ENCODE measurements at regions not wholly inside any gene's neighbourhood (a gene's known extent, or its start where the extent isn't known, plus 50 kb on each side); places are given as distances from the start of the nearest gene placed in this dataset.
"Not testable (repeated sequence)": the region's sequence is repeated elsewhere in the genome, so short reads cannot be mapped to it uniquely, and the experiment has no call there.

DNA sequence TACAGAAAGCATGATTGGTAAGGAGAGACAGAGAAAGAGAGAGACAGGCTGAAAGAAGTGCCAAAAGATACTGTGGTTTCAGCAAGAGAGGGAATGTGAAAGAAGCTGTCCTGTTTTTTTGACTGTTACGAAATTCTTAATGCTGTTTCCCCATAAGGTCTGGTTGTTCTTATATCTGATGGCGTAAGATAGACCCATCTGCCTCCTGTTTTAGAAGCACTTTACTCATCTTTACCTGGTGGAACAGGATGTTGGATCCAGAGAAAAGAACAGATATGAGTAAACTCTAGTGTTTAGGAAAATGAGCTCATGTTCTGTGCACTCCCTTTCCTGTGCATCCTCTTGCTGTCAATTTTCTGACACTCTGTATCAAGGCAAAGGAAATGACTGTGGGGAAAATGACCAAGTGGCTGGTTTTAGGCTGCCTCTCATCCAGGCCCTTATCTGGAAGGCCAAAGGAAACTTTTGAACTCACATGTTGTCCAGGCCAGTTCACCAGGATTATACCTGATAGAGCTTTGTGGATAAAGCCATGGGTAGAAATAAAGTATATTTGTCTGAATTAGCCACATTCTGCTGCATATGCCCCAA lies 311.7 kb upstream of the HTR2C start:
- no peak for ATAC-seq
- TF ChIP-seq BACH2 (CRISPR knock-in tag; IDR thresholded peaks at IDR 0.05; ENCODE audit: borderline replicate concordance) (no peak), ZNF70 (CRISPR knock-in tag; IDR thresholded peaks at IDR 0.05) (no peak), CSDC2 (CRISPR knock-in tag; IDR thresholded peaks at IDR 0.05) (no peak), ISL1 (CRISPR knock-in tag; IDR thresholded peaks at IDR 0.05) (no peak), RARB (CRISPR knock-in tag; IDR thresholded peaks at IDR 0.05) (no peak)

GRCh38 chrX:114270371-114270770 lies 313.5 kb upstream of the HTR2C start:
- not testable (repeated sequence) for ATAC-seq

GRCh38 chrX:114268643-114269042 lies 315.2 kb upstream of the HTR2C start:
- ATAC-seq: no peak
- no peak for TF ChIP-seq ZNF70 (CRISPR knock-in tag; IDR thresholded peaks at IDR 0.05)
- TF ChIP-seq GLIS3 (CRISPR knock-in tag; IDR thresholded peaks at IDR 0.05): no peak
- no peak for TF ChIP-seq SNAI2 (CRISPR knock-in tag; IDR thresholded peaks at IDR 0.05)
- no peak for TF ChIP-seq POU6F1 (CRISPR knock-in tag; IDR thresholded peaks at IDR 0.05; ENCODE audit: borderline replicate concordance, low read depth)
- no peak for TF ChIP-seq ZC3H10 (CRISPR knock-in tag; IDR thresholded peaks at IDR 0.05)
- no peak for TF ChIP-seq TOX (CRISPR knock-in tag; IDR thresholded peaks at IDR 0.05; ENCODE audit: borderline replicate concordance)
- no peak for TF ChIP-seq RARB (CRISPR knock-in tag; IDR thresholded peaks at IDR 0.05)
- TF ChIP-seq TCF4 (CRISPR knock-in tag; IDR thresholded peaks at IDR 0.05; ENCODE audit: borderline replicate concordance): no peak
- TF ChIP-seq PPARA (CRISPR knock-in tag; IDR thresholded peaks at IDR 0.05; ENCODE audit: borderline replicate concordance): no peak
- no peak for TF ChIP-seq ISL1 (CRISPR knock-in tag; IDR thresholded peaks at IDR 0.05)

DNA sequence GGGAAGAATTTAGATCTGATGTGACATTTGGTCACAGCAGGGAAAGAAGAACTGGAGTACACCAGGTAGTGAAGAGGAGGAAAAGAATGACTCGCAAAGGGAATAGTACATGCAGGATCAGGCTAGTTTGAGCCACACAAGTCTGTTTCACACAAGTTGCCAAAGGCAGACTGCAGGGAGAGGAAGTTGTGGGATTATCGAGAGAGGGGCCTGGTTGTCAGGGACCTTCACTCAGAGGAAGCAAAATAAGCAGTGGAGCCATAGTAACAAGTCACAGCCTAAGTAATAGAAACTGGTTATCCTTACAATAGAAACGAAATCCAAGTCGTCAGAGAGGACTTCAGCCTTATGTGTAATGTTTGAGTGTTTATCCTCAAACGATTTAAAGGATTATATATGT lies 316.7 kb upstream of the HTR2C start:
- TF ChIP-seq ISL1 (CRISPR knock-in tag; IDR thresholded peaks at IDR 0.05) (no peak), CSDC2 (CRISPR knock-in tag; IDR thresholded peaks at IDR 0.05) (no peak), GLIS3 (CRISPR knock-in tag; IDR thresholded peaks at IDR 0.05) (no peak), ZC3H10 (CRISPR knock-in tag; IDR thresholded peaks at IDR 0.05) (no peak), CSRNP3 (CRISPR knock-in tag; IDR thresholded peaks at IDR 0.05) (no peak), ZNF565 (CRISPR knock-in tag; conservative IDR thresholded peaks at IDR 0.05; ENCODE audit: low read depth) (no peak)
- TF ChIP-seq, protein P1, sequence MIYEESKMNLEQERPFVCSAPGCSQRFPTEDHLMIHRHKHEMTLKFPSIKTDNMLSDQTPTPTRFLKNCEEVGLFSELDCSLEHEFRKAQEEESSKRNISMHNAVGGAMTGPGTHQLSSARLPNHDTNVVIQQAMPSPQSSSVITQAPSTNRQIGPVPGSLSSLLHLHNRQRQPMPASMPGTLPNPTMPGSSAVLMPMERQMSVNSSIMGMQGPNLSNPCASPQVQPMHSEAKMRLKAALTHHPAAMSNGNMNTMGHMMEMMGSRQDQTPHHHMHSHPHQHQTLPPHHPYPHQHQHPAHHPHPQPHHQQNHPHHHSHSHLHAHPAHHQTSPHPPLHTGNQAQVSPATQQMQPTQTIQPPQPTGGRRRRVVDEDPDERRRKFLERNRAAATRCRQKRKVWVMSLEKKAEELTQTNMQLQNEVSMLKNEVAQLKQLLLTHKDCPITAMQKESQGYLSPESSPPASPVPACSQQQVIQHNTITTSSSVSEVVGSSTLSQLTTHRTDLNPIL (CRISPR knock-in tag; IDR thresholded peaks at IDR 0.05; ENCODE audit: low read depth): no peak
- ATAC-seq: no peak

DNA sequence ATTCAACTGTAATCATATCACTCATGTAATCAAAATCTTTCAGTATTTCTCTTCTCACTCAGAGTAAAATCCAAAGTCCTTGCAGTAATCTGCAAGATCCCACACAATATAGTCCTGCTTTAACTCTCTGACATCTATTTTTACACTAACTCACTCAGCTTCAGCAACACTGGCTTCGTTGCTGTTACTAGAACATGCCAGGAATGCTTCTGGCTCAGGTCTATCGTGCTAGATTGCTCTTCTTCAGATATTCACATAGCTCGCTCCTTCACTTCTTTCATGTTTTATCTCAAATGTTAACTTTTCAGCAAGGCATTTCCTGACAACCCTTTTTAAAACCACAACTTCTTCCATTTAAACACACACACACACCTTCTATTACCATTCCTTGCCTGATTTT lies 331.7 kb upstream of the HTR2C start:
- TF ChIP-seq BACH2 (CRISPR knock-in tag; IDR thresholded peaks at IDR 0.05; ENCODE audit: borderline replicate concordance): no peak
- TF ChIP-seq TSHZ2 (CRISPR knock-in tag; IDR thresholded peaks at IDR 0.05): no peak
- no peak for TF ChIP-seq POU6F1 (CRISPR knock-in tag; IDR thresholded peaks at IDR 0.05; ENCODE audit: borderline replicate concordance, low read depth)
- TF ChIP-seq, protein P1 (CRISPR knock-in tag; IDR thresholded peaks at IDR 0.05; ENCODE audit: low read depth): no peak
- TF ChIP-seq TOX (CRISPR knock-in tag; IDR thresholded peaks at IDR 0.05; ENCODE audit: borderline replicate concordance): no peak
- ATAC-seq: no peak

All from SK-N-SH treated with all-trans-retinoic acid at 6 μM for 48 hours (cell line).